H9 (cell line): ENCODE measurements at regions not wholly inside any gene's neighbourhood (a gene's known extent, or its start where the extent isn't known, plus 50 kb on each side); places are given as distances from the start of the nearest gene placed in this dataset.
A peak's percentile ranks its signal among the peaks of the same experiment; 100 is the strongest.

Source experiments
- DNase-seq: peaks from one replicate; pipeline ENCODE4 v3.0.0-alpha.2; 2017
- H2AFZ ChIP-seq: one replicate; pipeline ENCODE4 v1.6.1; 2013; ENCODE audit warnings: mild to moderate bottlenecking, low read length, control low read depth, moderate library complexity
- H2AK5ac ChIP-seq: 2 replicates; pipeline ENCODE4 v1.6.1; 2013; ENCODE audit warnings: low read length, control low read depth, mixed read lengths; ENCODE audit not compliant: insufficient read length
- H2BK120ac ChIP-seq: one replicate; pipeline ENCODE4 v1.6.1; 2013; ENCODE audit warnings: low read depth, mild to moderate bottlenecking, low read length, control low read depth, inconsistent platforms; ENCODE audit not compliant: poor library complexity, severe bottlenecking
- H2BK12ac ChIP-seq: 2 replicates; pipeline ENCODE4 v1.6.1; 2013; ENCODE audit warnings: low read length, control low read depth, mixed read lengths, low read depth; ENCODE audit not compliant: insufficient read length
- H2BK15ac ChIP-seq: 2 replicates; pipeline ENCODE4 v1.6.1; 2013; ENCODE audit warnings: low read depth, low read length, control low read depth
- H2BK20ac ChIP-seq: one replicate; pipeline ENCODE4 v1.6.1; 2013; ENCODE audit warnings: low read depth, mild to moderate bottlenecking, low read length, control low read depth, inconsistent platforms; ENCODE audit not compliant: poor library complexity, severe bottlenecking
- H2BK5ac ChIP-seq: 2 replicates; pipeline ENCODE4 v1.6.1; 2013; ENCODE audit warnings: low read length, control low read depth, mixed read lengths; ENCODE audit not compliant: insufficient read length
- H3K14ac ChIP-seq: 2 replicates; pipeline ENCODE4 v1.6.1; 2013; ENCODE audit warnings: low read length, control low read depth; ENCODE audit not compliant: insufficient read depth
- H3K18ac ChIP-seq: 2 replicates; pipeline ENCODE4 v1.6.1; 2013; ENCODE audit warnings: low read depth, mild to moderate bottlenecking, mixed read lengths, low read length, control low read depth; ENCODE audit not compliant: insufficient read length
- H3K23ac ChIP-seq: 2 replicates; pipeline ENCODE4 v1.6.1; 2013; ENCODE audit warnings: low read length, control low read depth, mixed read lengths, low read depth; ENCODE audit not compliant: insufficient read length
- H3K23me2 ChIP-seq: 2 replicates; pipeline ENCODE4 v1.6.1; 2013; ENCODE audit warnings: low read depth, mild to moderate bottlenecking, mixed read lengths, low read length, control low read depth; ENCODE audit not compliant: insufficient read length, poor library complexity, severe bottlenecking
- H3K27ac ChIP-seq: 2 replicates; pipeline ENCODE4 v1.5.1; 2013; ENCODE audit warnings: low read length, control low read depth, mixed read lengths, low read depth; ENCODE audit not compliant: insufficient read length
- H3K27me3 ChIP-seq: 2 replicates; pipeline ENCODE4 v1.6.1; 2013; ENCODE audit warnings: low read length, control low read depth, inconsistent platforms; ENCODE audit not compliant: insufficient read depth
- H3K4ac ChIP-seq: 2 replicates; pipeline ENCODE4 v1.6.1; 2013; ENCODE audit warnings: low read depth, mild to moderate bottlenecking, control low read depth, inconsistent platforms, low read length, moderate library complexity
- H3K4me1 ChIP-seq: 2 replicates; pipeline ENCODE4 v1.6.1; 2013; ENCODE audit warnings: low read length, control low read depth, inconsistent platforms; ENCODE audit not compliant: insufficient read depth
- H3K4me2 ChIP-seq: 2 replicates; pipeline ENCODE4 v1.6.1; 2013; ENCODE audit warnings: low read length, control low read depth, mixed read lengths; ENCODE audit not compliant: insufficient read length, insufficient read depth
- H3K56ac ChIP-seq: 2 replicates; pipeline ENCODE4 v1.6.1; 2013; ENCODE audit warnings: low read depth, mild to moderate bottlenecking, mixed read lengths, low read length, control low read depth; ENCODE audit not compliant: insufficient read length
- H3K79me1 ChIP-seq: 2 replicates; pipeline ENCODE4 v1.6.1; 2013; ENCODE audit warnings: low read depth, mild to moderate bottlenecking, moderate library complexity, low read length, control low read depth, inconsistent platforms; ENCODE audit not compliant: insufficient read depth, poor library complexity, severe bottlenecking
- H3K79me2 ChIP-seq: 2 replicates; pipeline ENCODE4 v1.6.1; 2013; ENCODE audit warnings: low read length, control low read depth, inconsistent platforms; ENCODE audit not compliant: insufficient read depth
- H3K9ac ChIP-seq: 2 replicates; pipeline ENCODE4 v1.6.1; 2013; ENCODE audit warnings: low read length, control low read depth, mixed read lengths; ENCODE audit not compliant: insufficient read length; ENCODE audit errors: extremely low read depth
- H3K9me3 ChIP-seq: one replicate; pipeline ENCODE4 v1.6.1; 2013; ENCODE audit warnings: low read depth, low read length, inconsistent platforms; ENCODE audit not compliant: control insufficient read depth
- H3T11ph ChIP-seq: one replicate; pipeline ENCODE4 v1.6.1; 2013; ENCODE audit warnings: mild to moderate bottlenecking, low read length, control low read depth, inconsistent platforms
- H4K20me1 ChIP-seq: one replicate; pipeline ENCODE4 v1.6.1; 2013; ENCODE audit not compliant: control insufficient read depth, insufficient read length, insufficient read depth
- H4K5ac ChIP-seq: 2 replicates; pipeline ENCODE4 v1.6.1; 2013; ENCODE audit warnings: low read depth, mild to moderate bottlenecking, mixed read lengths, low read length, control low read depth; ENCODE audit not compliant: insufficient read length
- H4K8ac ChIP-seq: replicated peaks from 2 replicates; pipeline ENCODE4 v1.6.1; 2013; ENCODE audit warnings: low read length, control low read depth, mixed read lengths, low read depth; ENCODE audit not compliant: insufficient read length
- H4K91ac ChIP-seq: 2 replicates; pipeline ENCODE4 v1.6.1; 2013; ENCODE audit warnings: low read depth, mild to moderate bottlenecking, moderate library complexity, mixed read lengths, low read length, control low read depth; ENCODE audit not compliant: insufficient read length
- H3K27ac Mint-ChIP-seq, 3 experiments: 2 replicates in 2 of 3; 3 replicates in 1 of 3; pipeline ENCODE4 v1.8.0; 2020 to 2021; ENCODE audit warnings: mixed read lengths in 3 of 3, mild to moderate bottlenecking in 1 of 3, moderate library complexity in 1 of 3
- H3K27me3 Mint-ChIP-seq: 2 replicates; pipeline ENCODE4 v1.8.0; 2021; ENCODE audit warnings: low read depth, mild to moderate bottlenecking, moderate library complexity, mixed read lengths
- H3K36me3 Mint-ChIP-seq, 3 experiments: 2 replicates in 2 of 3; 3 replicates in 1 of 3; pipeline ENCODE4 v1.8.0; 2020 to 2021; ENCODE audit warnings: low read depth in 3 of 3, mixed read lengths in 3 of 3; ENCODE audit not compliant: insufficient read depth in 1 of 3
- H3K4me1 Mint-ChIP-seq, 2 experiments: 2 replicates each; pipeline ENCODE4 v1.8.0; 2020; ENCODE audit warnings: mixed read lengths in 2 of 2
- H3K4me3 Mint-ChIP-seq, 2 experiments: 2 replicates in 1 of 2; 3 replicates in 1 of 2; pipeline ENCODE4 v1.8.0; 2020 to 2021; ENCODE audit warnings: mild to moderate bottlenecking in 2 of 2, mixed read lengths in 2 of 2, moderate library complexity in 1 of 2
- H3K9me3 Mint-ChIP-seq, 2 experiments: 2 replicates in 1 of 2; 3 replicates in 1 of 2; pipeline ENCODE4 v1.8.0; 2020; ENCODE audit warnings: mild to moderate bottlenecking in 2 of 2, mixed read lengths in 2 of 2, moderate library complexity in 1 of 2
- CTCF ChIP-seq: fragments of 200-600 bp; sonication (generic); conservative IDR thresholded peaks from 3 replicates; pipeline ENCODE4 v1.8.0; 2021; ENCODE audit warnings: antibody characterized with exemption, mild to moderate bottlenecking
- WGBS: extraction: QIAGEN DNeasy Blood & Tissue Kit; methylation state at CpG from one replicate; pipeline ENCODE4 v1.1.7; 2013; ENCODE audit warnings: missing lambda C conversion rate, low lambda C conversion rate, mixed read lengths; ENCODE audit not compliant: insufficient read length; ENCODE audit errors: extremely low coverage; 5-methylcytosine and 5-hydroxymethylcytosine counted together

- no peak for DNase-seq
- no peaks in the 10 kb centered on the region; a peak in 1 of 7 replicates for H3K36me3 Mint-ChIP-seq
These were observed 1294.8 kb downstream of the TBC1D22A start for GRCh38 chr22:48057116-48057835.

More at GRCh38 chr22:48057116-48057835, 1294.8 kb downstream of the TBC1D22A start:
- WGBS, result no CpG with 5 or more reads among the region's 22 CpGs
- Histone ChIP-seq H2BK15ac (no peak overlapping the region), H2BK12ac (no peak overlapping the region), H4K91ac (no peak overlapping the region), H3K23me2 (no peaks in the 10 kb centered on the region), H3K4ac (no peak overlapping the region), H4K20me1 (peaks cover 4% of the 10 kb centered on the region), H3K4me1 (no peaks in the 10 kb centered on the region), H3T11ph (no peak overlapping the region), H3K14ac (peak overlapping the region; percentile 35; the same call in 1 of the 2 replicates), H3K23ac (no peak overlapping the region), H2BK20ac (no peak overlapping the region), H2BK5ac (no peak overlapping the region), H3K27ac (no peak overlapping the region), H3K56ac (no peak overlapping the region), H3K9ac (no peak overlapping the region), H3K4me2 (no peak overlapping the region), H3K18ac (no peak overlapping the region), H2AK5ac (no peak overlapping the region), H2AFZ (no peak overlapping the region), H2BK120ac (no peak overlapping the region), H3K27me3 (no peaks in the 10 kb centered on the region), H3K9me3 (no peaks in the 10 kb centered on the region), H4K5ac (no peak overlapping the region), H3K79me2 (no peaks in the 10 kb centered on the region), H4K8ac (no peak overlapping the region), H3K79me1 (no peaks in the 10 kb centered on the region)
- H3K4me3 Mint-ChIP-seq, result no peak overlapping the region
- TF ChIP-seq CTCF, result no peak
- peaks cover 11% of the 10 kb centered on the region for H3K27me3 Mint-ChIP-seq
- H3K9me3 Mint-ChIP-seq, result peaks cover 0 to 2% of the 10 kb centered on the region in 2 experiments; a peak in 2 of 5 replicates
- peak overlapping the region in 1 of 3 experiments; percentile 89; a peak in 3 of 7 replicates for H3K27ac Mint-ChIP-seq
- no peaks in the 10 kb centered on the region for H3K4me1 Mint-ChIP-seq
